COLO668 (cell line): ENCODE measurements at regions not wholly inside any gene's neighbourhood (a gene's known extent, or its start where the extent isn't known, plus 50 kb on each side); places are given as distances from the start of the nearest gene placed in this dataset.
"Not testable (repeated sequence)": the region's sequence is repeated elsewhere in the genome, so short reads cannot be mapped to it uniquely, and the experiment has no call there.

Source experiments
- DNase-seq: peaks from one replicate; lab custom pipeline; 2025; ENCODE audit not compliant: unreplicated experiment; lab: John Stamatoyannopoulos, UW

DNA sequence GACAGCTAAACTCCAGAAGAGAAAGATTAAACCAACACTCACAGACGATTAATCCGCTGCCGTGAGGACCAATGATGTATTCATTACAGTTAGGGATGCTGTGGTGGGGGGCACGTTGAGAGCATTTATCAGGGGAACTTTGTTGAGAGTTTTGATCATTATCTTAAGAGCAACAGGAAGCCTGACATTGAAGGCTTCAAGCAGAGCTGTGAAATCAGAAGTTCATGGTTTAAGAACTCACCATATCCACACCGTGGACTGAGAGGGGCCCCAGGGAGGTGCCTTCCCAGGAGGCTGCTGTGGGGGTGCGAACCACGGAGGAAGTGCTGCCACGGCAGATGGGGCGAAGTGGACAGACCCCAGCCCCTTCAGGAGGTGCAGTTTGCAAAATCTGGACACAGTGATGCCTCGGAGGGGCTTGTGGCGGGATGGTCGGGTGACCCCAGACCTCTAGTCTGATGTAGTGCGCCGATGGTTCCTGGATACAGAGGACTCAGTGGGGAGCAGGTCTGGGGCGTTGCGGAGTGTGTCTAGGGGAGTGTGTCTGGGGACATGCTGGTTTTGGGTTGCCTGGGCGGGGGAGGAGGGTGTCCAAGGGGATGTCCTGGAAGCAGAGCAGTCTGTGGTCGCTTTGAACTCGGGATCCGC lies 73.0 kb downstream of the DIO3 start:
- DNase-seq, result no peak

DNA sequence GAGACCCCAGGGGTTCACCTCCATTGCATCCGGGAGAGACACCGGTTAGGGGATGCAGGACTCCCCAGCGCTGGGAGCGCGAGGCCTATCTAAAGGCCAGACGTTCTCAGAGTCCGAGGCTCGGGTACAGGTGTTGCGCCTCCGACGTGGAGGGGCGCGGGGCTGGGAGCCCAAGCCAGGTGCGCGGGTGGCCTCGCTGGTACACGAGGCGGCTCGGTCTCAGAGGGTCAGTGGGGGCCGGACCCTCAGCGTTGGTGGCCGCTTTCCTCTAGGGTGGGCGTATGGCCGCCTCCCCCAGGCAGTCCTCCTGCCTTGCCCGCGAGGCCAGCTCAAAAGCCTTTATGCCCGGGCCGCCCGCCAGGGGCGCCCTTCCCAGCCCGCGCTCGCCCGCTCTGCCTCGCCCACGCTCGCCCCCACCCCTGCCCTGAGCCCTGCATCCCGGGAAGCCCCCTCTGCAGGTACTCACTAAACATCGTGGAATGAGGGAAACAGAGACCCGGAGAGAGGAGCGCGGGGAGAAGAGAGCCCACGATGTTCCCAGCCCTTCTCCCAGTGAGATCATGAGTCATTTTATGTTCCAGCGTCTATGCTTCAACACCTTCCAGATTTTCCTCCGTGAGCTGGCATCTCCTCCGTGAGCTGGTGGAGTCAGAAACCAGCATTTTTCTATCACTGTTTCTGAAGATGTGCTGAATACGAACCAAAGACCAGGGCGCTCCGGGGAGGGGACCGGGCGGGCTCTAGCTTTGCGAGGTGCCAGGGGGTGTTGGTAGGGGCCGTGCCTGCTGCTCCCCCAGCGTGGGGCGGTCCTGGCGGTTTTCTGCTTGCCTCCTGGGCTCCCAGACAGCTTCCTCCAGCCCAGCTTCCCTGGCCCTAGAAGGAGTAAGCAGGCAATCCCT lies 73.8 kb downstream of the DIO3 start:
- no peak for DNase-seq

DNA sequence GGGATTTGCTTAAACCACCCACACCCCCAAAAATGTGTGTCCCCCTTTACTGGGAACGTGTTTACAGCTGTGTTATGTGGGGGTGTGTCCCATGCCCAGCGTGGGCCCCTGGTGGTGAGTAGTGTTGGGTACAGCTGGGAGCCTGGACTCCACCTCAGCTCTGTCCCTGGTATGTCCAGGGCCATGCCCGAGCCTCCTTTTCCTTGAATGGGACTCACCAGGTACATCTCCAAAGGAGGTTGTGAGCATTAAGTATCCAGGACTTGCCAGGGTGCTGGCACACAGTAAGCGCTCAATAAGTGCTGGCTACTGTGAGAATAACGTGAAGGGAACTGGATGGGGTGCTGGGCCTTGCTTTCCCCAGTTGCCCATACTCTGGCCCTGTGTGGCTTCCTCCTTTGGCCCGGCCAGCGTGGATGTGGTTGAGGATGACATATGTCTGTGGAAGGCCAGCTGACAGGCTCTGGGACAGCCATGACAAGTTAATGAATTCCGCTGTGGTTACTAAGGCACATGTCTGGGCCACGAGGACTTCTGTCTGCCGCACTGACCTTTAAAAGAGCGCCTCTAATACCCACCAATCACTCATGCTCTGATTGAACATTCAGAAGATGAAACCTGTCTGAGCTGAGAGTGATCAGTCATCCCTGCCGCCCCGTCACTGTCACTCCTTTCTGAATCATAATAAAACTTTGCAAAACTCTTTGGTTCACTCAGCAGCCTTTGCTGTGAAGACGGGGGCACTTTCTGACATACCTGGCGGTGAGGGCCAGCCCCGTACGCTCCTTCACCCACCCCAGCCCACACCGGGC lies 74.7 kb downstream of the DIO3 start:
- DNase-seq, result no peak

DNA sequence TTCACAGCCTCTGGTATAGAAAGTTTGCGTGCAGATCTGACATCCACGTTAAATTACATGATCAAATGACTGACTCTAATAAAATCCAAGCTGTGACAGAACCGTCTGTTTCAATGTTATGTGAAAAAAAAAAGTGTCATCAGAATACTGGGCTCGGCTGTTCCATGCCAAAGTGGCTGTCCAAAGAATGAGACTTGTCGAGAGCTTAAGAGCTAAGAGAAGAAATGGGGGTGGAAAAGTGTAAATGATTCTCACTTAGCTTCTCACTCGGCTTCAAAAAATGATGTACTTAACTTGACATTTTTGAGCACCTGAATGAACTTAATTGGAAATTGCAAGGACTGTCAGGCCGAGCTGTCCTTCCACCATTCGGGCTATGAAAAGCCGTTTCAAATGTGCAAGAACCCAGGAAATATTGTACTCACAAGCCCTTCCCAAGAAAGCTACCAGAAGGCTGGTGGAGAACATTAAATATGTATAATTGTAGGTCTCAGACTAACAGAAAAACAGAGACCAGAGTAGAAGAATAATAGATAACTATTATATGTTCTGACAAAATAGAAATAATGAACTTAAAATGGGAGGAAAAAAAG lies 78.0 kb downstream of the DIO3 start:
- DNase-seq, result no peak

DNA sequence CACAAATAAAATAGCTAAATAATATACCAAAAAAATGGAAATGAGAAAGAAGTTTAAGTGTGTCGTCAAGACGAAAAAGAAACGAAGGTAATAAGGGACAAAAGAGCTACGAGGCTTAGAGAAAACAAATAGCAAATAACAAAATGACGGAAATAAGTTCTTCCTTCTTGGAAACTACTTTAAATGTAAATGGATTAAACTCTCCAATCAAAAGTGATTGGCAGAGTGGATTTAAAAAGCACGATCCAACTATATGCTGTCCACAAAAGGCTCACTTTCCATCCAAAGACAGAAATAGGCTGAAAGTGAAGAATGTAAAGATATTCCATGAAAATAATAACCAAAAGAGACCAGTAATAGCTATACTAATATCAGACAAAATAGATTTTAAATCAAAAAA lies 82.4 kb downstream of the DIO3 start:
- DNase-seq, result no peak

DNA sequence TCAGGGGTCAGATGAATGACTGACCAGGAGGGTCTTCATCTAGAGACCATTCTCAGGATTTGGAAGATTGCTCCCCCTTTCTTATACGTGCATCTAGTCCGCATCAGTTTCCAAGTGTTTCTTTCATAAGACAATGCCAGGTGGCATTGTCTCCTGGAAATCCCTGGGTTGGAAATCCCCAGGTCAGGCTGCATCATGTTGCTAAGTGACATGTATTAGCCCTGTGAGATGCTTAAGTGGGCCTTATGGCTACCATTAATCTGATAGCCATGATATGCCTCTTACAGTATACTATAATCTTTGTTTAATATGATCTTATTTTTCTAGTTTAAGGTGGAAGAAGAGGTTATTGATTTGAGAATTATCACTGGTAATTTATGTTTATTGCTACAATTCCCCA lies 92.8 kb downstream of the DIO3 start:
- DNase-seq, result no peak

DNA sequence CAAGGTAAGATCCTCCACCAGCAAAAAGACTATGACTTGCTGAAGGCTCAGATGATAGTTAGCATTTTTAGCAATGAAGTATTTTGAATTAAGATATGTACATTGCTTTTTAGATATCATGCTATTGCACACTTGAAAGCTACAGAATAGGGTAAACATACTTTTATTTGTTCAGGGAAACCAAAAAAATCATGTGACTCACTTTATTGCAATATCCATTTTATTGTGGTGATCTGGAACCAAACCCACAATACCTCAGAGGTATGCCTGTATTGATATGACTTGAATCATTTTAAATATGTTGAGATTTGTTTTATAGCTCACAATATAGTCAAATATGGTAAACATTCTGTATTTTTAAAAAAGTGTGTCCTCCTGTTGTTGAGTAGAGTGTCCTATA lies 96.1 kb downstream of the DIO3 start:
- no peak for DNase-seq

DNA sequence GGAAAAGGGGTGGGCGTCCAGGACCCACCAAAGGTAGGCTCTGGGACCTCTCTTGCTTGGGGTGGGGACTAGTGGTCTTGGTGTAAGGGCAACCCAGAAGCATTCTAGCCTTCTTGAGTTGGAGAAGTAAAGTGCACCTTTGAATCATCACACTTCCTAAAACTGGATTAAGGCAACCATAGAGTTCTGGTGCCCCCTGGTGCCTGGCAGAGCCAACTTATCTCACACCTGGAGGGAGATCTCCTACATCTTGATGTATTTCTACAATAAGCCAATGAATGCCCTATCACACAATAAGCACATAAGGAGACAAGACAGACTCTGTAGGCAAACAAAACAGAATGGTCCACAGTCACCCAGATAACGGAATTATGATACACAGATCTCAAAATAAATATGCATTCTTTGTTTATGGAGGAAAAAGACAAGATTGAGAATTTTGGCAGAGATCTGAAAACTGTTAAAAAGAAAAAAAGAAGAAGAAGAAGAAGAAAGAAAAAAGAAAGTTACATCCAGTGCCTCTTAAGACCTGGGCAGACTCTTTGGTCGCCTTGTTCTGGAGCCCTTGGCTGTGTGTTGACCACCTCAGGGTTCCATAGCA lies 95.9 kb upstream of the PPP2R5C start:
- DNase-seq, result no peak

DNA sequence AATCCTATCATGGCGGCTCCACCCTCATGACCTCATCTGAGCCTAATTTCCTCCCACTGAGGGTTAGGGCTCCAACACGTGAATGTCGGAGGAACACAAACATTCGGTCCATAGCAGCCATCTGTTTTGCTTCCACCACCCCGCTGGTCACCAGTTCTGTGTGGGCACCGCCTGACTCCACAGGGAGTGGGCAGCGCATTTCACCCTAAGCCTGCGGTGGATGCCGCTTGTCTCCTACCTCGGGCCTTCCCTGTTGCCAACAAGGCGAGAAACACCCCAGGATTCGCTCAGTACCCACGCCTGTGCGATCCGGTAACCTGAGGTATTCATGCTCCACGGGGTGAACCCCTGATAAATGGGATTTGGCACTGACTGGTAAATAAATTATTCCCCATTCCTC lies 95.2 kb upstream of the PPP2R5C start:
- DNase-seq, result no peak

DNA sequence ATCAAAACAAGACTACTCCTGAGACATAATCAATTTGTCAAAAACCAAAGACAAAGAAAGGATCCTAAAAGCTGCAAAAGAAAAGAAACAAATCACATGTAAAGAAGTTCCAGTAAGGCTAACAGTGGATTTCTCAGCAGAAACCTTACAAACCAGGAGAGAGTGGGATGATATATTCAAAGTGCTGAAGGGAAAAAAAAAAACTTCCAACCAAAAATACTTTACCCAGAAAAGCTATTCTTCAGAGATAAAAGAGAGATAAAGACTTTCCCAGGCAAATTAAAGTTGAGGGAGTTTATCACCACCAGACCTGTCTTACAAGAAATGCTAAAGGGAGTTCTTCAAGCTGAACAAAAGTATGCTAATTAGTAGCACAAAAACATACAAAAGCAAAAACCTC lies 91.9 kb upstream of the PPP2R5C start:
- no peak for DNase-seq

DNA sequence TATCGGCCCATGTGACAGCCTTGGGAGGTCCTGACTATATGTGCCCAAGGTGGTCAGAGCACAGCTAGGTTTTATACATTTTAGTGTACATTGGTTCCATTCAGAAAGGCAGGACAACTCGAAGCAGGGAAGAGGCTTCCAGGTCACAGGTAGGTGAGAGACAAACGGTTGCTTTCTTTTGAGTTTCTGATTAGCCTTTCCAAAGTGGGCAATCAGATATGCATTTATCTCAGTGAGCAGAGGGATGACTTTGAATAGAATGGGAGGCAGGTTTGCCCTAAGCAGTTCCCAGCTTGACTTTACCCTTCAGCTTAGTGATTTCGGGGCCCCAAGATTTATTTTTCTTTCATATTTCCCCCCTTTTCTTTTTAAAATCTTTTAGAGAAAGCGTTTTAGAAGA lies 87.6 kb upstream of the PPP2R5C start:
- no peak for DNase-seq

DNA sequence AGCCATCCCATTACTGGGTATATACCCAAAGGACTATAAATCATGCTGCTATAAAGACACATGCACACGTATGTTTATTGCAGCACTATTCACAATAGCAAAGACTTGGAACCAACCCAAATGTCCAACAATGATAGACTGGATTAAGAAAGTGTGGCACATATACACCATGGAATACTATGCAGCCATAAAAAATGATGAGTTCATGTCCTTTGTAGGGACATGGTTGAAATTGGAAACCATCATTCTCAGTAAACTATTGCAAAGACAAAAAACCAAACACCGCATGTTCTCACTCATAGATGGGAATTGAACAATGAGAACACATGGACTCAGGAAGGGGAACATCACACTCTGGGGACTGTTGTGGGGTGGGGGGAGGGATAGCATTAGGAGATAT lies 85.7 kb upstream of the PPP2R5C start:
- not testable (repeated sequence) for DNase-seq

DNA sequence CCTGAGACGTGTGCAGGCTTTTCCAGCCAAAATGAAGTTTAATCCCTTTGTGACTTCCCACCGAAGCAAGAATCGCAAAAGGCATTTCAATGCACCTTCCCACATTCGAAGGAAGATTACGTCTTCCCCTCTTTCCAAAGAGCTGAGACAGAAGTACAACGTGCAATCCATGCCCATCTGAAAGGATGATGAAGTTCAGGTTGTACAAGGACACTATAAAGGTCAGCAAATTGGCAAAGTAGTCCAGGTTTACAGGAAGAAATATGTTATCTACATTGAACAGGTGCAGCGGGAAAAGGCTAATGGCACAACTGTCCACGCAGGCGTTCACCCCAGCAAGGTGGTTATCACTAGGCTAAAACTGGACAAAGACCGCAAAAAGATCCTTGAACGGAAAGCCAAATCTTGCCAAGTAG lies 83.6 kb upstream of the PPP2R5C start:
- not testable (repeated sequence) for DNase-seq

DNA sequence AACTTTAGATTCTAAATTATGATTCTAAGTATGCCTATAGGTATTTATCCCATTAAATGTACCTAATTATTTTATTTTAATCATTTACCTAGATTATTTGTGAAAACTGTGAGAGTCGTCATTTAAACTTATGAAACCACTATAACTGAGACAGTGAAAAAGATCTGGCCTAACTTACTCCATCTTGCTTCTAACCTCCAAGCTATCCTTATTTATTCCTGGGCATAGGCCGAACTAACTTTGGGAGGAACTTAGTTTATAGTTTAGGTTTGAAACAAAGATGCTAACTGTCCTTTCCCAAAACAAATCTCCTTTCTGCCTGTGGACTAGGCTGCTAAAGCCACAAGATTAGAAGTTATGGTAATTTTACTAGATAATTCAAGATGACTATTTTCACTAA lies 79.7 kb upstream of the PPP2R5C start:
- no peak for DNase-seq

DNA sequence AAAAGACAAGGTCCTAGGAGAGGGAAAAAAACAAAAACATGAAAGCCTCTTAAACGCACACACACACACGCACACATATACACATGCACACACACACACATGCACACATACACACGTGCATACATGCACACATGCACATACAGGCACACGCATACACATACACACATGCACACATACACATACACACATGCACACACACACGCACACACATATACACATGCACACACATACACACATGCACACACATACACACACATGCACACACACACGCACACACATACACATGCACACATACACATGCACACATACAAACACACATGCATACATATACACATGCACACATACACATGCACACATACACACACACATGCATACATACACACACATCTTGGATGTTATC lies 78.1 kb upstream of the PPP2R5C start:
- no peak for DNase-seq

DNA sequence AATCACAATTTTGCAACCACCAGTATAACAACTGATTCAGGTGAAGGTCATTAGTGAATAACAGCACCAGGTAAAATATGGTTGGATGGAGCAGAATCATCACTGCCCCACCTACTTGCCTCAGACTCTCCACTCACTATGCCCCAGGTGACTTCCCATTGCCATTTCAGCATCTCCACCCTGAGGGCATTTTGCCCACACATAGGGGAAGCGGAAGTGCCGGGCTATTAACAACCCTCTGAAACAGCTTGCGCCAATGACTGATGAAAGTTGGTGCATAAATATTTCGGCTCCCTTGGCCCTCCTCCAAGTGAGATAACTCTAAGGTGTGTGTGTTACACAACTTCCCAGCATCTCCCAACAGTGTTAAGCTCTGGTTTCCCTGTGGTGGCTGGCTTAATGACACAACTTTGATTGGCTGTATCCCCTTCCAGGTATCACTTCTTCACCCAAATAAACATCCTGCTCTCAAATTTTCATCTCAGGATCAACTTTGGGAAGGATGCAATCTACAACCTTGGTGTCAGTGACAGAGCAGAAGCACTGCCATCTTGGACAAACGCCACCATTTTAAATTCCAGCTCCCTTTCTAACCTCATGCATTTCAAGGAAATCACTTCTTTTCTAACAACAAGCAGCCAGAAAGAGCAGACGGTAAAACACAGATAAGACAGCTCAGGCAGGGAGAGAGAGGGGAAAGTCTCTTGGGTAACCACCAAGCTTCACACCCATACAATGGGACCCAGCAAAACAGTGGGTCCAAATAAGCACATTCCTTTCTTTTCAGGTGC lies 73.6 kb upstream of the PPP2R5C start:
- DNase-seq, result no peak

DNA sequence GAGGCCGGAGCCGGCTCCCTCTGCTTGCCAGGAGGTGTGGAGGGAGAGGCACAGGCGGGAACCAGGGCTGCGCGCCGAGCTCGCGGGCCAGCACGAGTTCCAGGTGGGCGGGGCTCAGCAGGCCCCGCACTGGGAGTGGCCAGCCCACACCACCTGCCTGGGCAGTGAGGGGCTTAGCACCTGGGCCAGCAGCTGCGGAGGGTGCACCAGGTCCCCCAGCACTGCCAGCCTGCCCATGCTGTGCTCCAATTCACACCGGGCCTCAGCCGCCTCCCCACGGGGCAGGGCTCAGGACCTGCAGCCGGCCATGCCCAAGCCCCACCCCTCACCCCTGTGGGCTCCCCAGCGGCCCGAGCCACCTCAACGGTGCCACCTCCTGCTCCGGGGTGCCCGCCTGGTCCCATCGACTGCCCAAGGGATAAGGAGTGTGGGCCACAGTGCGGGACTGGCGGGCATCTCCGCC lies 72.4 kb upstream of the PPP2R5C start:
- DNase-seq, result no peak

DNA sequence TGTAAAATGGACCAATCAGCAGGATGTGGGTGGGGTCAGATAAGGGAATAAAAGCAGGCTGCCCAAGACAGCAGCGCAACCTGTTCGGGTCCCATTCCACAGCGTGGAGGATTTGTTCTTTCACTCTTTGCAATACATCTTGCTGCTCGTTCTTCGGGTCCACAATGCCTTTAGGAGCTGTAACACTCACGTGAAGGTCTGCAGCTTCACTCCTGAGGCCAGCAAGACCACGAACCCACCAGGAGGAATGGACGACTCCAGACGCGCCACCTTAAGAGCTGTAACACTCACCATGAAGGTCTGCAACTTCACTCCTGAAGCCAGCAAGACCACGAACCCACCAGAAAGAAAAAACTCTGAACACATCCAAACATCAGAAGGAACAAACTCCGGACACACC lies 71.5 kb upstream of the PPP2R5C start:
- DNase-seq, result not testable (repeated sequence)

DNA sequence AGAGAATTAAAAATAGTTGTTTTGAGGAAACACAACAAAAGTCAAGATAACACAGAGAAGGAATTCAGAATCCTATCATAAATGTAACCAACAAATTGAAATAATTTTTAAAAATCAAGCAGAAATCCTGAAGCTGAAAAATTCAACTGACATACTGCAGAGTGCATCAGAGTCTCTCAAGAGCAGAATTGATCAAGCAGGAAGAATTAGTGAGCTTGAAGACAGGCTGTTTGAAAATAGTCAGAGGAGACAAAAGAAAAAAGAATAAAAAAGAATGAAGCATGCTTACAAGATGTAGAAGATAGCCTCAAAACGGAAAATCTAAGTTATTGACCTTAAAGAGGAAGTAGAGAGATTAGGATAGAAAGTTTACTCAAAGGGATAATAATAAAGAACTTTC lies 65.8 kb upstream of the PPP2R5C start:
- no peak for DNase-seq

DNA sequence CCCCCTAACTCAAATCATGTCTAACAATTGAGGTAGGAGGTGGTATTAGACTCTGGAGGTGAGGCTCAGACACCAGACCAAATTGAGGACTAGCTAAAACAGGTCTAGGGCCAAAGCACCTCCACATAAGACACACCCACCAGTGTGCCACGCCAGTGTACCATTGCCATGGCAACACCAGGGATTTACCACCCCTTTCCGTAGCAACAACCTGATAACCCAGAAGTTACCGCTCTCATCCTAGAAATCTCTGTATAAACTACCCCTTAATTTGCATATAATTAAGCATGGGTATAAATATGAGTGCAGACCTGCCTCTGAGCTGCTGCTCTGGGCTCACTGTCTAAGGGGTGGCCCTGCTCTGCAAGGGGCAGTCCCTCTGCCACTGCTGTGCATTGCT lies 57.4 kb upstream of the PPP2R5C start:
- DNase-seq, result no peak
